AG09319 (cell line): ENCODE measurements at regions not wholly inside any gene's neighbourhood (a gene's known extent, or its start where the extent isn't known, plus 50 kb on each side); places are given as distances from the start of the nearest gene placed in this dataset.

Experiments
- DNase-seq: peaks from one replicate; pipeline ENCODE4 v3.0.0-alpha.2; 2010; ENCODE audit warnings: low read depth; ENCODE audit errors: extremely low read depth
- CTCF ChIP-seq: IDR thresholded peaks from 2 replicates; pipeline ENCODE4 v1.5.1; 2011; ENCODE audit warnings: low read depth, mild to moderate bottlenecking, inconsistent platforms, low read length, moderate library complexity

GRCh38 chr2:207318181-207318628 is 152.5 kb upstream of the KLF7 start:
- no peak for TF ChIP-seq CTCF
- DNase-seq = no peak

DNA sequence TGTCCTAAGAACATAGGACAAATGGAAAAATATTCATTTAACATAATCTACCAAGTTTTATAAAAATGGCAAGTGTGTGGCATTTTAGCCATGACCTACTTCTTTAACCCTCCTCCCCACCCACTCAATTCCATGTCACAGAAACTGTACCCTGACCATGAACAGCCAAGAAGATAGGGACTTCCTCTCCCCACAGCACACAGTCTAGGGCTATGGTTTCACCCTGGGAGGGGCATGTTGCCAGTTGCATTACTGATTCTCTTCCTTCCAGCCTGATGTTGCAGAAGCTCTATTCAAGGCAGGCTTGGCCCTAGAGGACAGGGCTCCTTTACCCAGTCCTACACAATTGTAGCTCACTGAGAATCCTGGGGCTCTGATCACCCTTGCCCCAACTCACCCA is 153.6 kb upstream of the KLF7 start:
- no peak for TF ChIP-seq CTCF

GRCh38 chr2:207320381-207321159 is 154.8 kb upstream of the KLF7 start:
- no peak; the same call in 1 of the 2 replicates for TF ChIP-seq CTCF
- no peak for DNase-seq

More for the DNA sequence above, 153.6 kb upstream of the KLF7 start:
- no peak for DNase-seq

GRCh38 chr2:207321514-207321913 is 155.8 kb upstream of the KLF7 start:
- TF ChIP-seq CTCF = no peak
- no peak for DNase-seq

DNA sequence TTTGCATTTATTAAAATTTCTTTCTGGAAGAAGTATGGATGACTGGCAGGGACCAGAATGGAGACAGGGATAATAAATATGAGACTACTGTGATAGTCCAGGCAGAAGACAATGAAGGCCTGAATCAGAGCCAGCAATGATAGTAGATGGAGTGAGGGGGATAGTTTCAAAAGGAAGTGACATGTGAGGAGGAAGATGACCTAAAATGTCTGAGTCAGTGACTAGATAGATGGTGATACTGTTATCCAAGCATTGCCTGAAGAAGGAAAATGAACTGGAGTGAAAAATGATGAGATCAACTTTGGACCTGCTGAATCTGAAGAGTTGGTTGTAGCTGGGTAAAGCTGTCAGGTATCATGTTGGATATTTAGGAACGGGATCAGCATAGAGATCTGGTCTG is 158.3 kb upstream of the KLF7 start:
- no peak for DNase-seq
- no peak for TF ChIP-seq CTCF

DNA sequence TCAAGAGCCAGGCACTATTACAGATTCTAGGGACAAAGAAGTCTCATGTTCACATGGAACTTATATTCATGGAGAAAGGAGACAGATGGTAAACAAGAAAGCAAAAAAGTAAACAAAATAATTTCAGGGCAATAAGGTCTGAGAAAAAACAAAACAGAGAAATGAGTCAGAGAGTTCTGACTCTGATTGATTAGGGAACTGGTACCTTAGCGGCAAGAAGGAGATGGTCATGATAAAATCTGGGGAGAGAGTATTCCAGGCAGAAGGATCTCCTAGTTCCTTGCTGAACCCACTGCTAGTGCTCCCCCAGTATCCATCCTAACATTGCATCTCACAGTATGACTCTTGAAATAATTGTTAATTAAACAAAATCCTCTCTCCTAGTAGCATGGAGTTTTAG is 161.8 kb upstream of the KLF7 start:
- no peak for DNase-seq
- TF ChIP-seq CTCF = no peak

DNA sequence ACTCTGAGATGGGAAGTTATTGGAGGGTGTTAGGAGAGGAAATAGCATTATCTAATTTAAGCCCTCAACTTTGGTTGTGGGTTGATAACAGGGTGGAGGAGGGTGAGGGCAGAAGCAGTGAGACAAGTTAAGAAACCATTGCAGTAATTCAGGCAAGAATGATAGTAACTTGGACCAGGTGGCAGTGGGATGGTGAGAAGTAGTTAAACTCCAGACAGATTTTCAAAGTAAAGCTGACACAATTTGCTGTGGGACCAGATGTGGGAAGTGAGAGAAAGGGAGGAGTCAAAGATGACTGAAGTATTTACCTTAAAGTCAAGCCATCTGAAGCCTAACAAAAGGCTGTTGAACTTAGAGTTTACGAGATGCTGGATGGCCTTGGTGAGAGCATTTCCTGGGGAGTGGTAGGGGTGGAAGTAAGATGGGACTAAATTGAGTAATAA is 163.2 kb upstream of the KLF7 start:
- no peak for DNase-seq
- TF ChIP-seq CTCF = no peak
